NB4 (cell line): ENCODE measurements at regions not wholly inside any gene's neighbourhood (a gene's known extent, or its start where the extent isn't known, plus 50 kb on each side); places are given as distances from the start of the nearest gene placed in this dataset.

ENCODE experiments used
- DNase-seq: peaks from one replicate; pipeline ENCODE4 v3.0.0; 2010; ENCODE audit warnings: low read depth
- H3K4me3 ChIP-seq: one replicate; pipeline ENCODE4 v1.5.1; 2011; ENCODE audit warnings: mild to moderate bottlenecking, low read depth, low read length, moderate library complexity
- CTCF ChIP-seq: IDR thresholded peaks from one replicate; pipeline ENCODE4 v1.5.1; 2012; ENCODE audit warnings: low read depth, low read length
- MYC ChIP-seq: IDR thresholded peaks from 2 replicates; pipeline ENCODE4 v1.6.1; 2011; ENCODE audit warnings: low read depth, low read length
- POLR2A ChIP-seq: IDR thresholded peaks from 2 replicates; pipeline ENCODE4 v1.6.1; 2011; ENCODE audit warnings: mild to moderate bottlenecking; ENCODE audit not compliant: insufficient read length; ENCODE audit errors: extremely low read depth
- TF ChIP-seq, protein P1 (sequence below): IDR thresholded peaks from 2 replicates; pipeline ENCODE4 v1.6.1; 2011; ENCODE audit warnings: low read depth, low read length

- no peak for TF ChIP-seq POLR2A
- DNase-seq: peak; percentile 49
- H3K4me3 ChIP-seq: no peak overlapping the region
Observed at GRCh38 chr1:199173356-199173755, 534.5 kb downstream of the PTPRC start.

DNA sequence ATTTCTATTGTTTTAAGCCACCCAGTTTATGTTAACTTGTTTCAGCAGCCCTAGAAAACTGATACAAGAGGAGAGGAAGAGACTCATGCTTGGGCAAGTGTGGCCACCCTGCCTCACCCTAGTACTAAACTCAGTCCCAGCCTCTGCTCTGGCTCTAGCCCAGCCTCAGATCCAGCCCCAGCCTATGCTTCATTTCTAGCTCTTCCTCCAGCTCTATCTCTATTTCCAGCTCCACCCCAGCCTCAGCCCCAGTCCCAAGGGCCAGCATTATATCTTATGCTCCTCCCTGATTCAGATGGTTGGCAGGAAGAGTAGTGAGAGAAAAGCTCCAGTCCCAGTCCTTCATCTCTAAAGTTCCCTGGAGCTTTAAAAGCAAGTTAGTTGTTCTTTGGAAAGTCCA is 535.5 kb downstream of the PTPRC start:
- no peak for DNase-seq
- no peak overlapping the region for H3K4me3 ChIP-seq
- TF ChIP-seq POLR2A (no peak), MYC (no peak), CTCF (no peak)
- TF ChIP-seq, protein P1, sequence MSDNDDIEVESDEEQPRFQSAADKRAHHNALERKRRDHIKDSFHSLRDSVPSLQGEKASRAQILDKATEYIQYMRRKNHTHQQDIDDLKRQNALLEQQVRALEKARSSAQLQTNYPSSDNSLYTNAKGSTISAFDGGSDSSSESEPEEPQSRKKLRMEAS: no peak

GRCh38 chr1:199176713-199177112 is 537.9 kb downstream of the PTPRC start:
- no peak overlapping the region for H3K4me3 ChIP-seq
- DNase-seq: peak; percentile 35
- TF ChIP-seq CTCF (no peak), POLR2A (no peak), MYC (no peak)
- TF ChIP-seq, protein P1: no peak

DNA sequence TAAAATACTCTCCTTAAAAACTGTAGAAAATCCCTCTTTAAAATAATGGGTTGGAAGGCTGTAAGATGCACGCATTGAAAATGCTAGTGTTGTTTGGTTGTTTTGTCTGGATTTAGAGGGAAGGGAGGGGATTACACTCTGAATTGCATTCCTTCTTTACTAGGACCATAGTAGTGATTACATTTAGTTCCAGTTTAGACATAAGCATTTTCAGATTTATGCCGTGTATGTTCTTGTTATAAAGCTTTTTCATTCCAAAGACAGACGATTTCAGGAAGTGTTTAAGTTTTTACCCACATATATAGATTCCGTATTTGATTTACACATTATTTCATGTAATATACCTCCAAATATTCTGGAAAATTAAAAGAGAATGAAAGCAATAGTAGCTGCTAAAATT is 538.4 kb downstream of the PTPRC start:
- no peak for DNase-seq
- TF ChIP-seq CTCF (no peak), MYC (no peak), POLR2A (no peak)
- TF ChIP-seq, protein P1: no peak
- no peak overlapping the region for H3K4me3 ChIP-seq

DNA sequence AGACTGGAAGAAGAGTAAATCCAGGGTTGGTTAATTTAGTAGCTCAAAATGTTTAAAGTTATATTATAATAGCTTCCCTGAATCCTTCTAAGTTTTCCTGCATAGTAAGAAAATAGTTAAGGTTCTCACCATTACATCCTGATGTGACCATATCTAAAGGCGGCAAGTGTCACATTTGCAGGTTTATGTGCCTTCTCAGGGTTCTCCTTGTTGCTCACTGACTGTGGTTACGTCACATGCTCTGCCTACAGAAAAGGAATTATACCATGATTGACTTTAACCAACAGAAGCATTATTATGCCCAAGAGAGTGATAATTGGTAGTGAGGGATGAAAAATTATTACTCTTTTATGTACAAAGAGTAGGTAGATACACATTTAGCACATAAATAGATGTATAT is 539.8 kb downstream of the PTPRC start:
- peak; percentile 23 for DNase-seq
- no peak overlapping the region for H3K4me3 ChIP-seq
- no peak for TF ChIP-seq MYC
- TF ChIP-seq POLR2A: no peak
- no peak for TF ChIP-seq CTCF
- TF ChIP-seq, protein P1: no peak

- TF ChIP-seq, protein P1: no peak
- TF ChIP-seq POLR2A (no peak), CTCF (no peak), MYC (no peak)
- H3K4me3 ChIP-seq: no peak overlapping the region
- peak; percentile 90 for DNase-seq
Observed at GRCh38 chr1:199182186-199182843, 543.5 kb downstream of the PTPRC start.
